Glutamatergic neuron (in vitro differentiated cells): ENCODE measurements at regions not wholly inside any gene's neighbourhood (a gene's known extent, or its start where the extent isn't known, plus 50 kb on each side); places are given as distances from the start of the nearest gene placed in this dataset.
"Not testable (repeated sequence)": the region's sequence is repeated elsewhere in the genome, so short reads cannot be mapped to it uniquely, and the experiment has no call there.

Source experiments
- DNase-seq: peaks from one replicate; pipeline ENCODE4 v3.0.0; 2022
- H3K27ac Mint-ChIP-seq: one replicate; pipeline ENCODE4 v1.8.0; 2020; ENCODE audit warnings: mild to moderate bottlenecking, mixed read lengths, inconsistent platforms; ENCODE audit not compliant: unreplicated experiment
- H3K27me3 Mint-ChIP-seq: one replicate; pipeline ENCODE4 v1.8.0; 2020; ENCODE audit warnings: mild to moderate bottlenecking, moderate library complexity, mixed read lengths, inconsistent platforms; ENCODE audit not compliant: unreplicated experiment
- H3K36me3 Mint-ChIP-seq: one replicate; pipeline ENCODE4 v1.8.0; 2020; ENCODE audit warnings: mild to moderate bottlenecking, mixed read lengths, inconsistent platforms; ENCODE audit not compliant: unreplicated experiment
- H3K4me1 Mint-ChIP-seq: one replicate; pipeline ENCODE4 v1.8.0; 2020; ENCODE audit warnings: mild to moderate bottlenecking, low read depth, mixed read lengths, inconsistent platforms; ENCODE audit not compliant: unreplicated experiment
- H3K4me3 Mint-ChIP-seq: one replicate; pipeline ENCODE4 v1.8.0; 2020; ENCODE audit warnings: mild to moderate bottlenecking, mixed read lengths, inconsistent platforms; ENCODE audit not compliant: unreplicated experiment
- H3K9me3 Mint-ChIP-seq: one replicate; pipeline ENCODE4 v1.8.0; 2020; ENCODE audit warnings: mild to moderate bottlenecking, moderate library complexity, mixed read lengths, inconsistent platforms; ENCODE audit not compliant: unreplicated experiment
- CTCF ChIP-seq: fragments of 200-600 bp; sonication (generic); IDR thresholded peaks from one replicate; pipeline ENCODE4 v1.5.0; 2021; ENCODE audit not compliant: partially characterized antibody, unreplicated experiment

- peak; percentile 90 for TF ChIP-seq CTCF
- not testable (repeated sequence) for H3K27me3 Mint-ChIP-seq, H3K36me3 Mint-ChIP-seq, H3K4me3 Mint-ChIP-seq
- peak overlapping the region; percentile 50 for H3K27ac Mint-ChIP-seq
- peak; percentile 84 for DNase-seq
- peaks cover 12% of the 10 kb centered on the region for H3K9me3 Mint-ChIP-seq
- H3K4me1 Mint-ChIP-seq: peaks cover 26% of the 10 kb centered on the region
Measured at GRCh38 chr3:75429561-75430220, 234.4 kb upstream of the FRG2C start.

GRCh38 chr3:75430406-75430805 lies 233.7 kb upstream of the FRG2C start:
- not testable (repeated sequence) for H3K27me3 Mint-ChIP-seq, H3K4me3 Mint-ChIP-seq, DNase-seq, H3K36me3 Mint-ChIP-seq, H3K27ac Mint-ChIP-seq
- Mint-ChIP-seq H3K9me3 (peaks cover 14% of the 10 kb centered on the region), H3K4me1 (peaks cover 26% of the 10 kb centered on the region)

- not testable (repeated sequence) for H3K27me3 Mint-ChIP-seq, H3K36me3 Mint-ChIP-seq
- H3K4me1 Mint-ChIP-seq: peaks cover 27% of the 10 kb centered on the region
- H3K4me3 Mint-ChIP-seq: peak overlapping the region; percentile 34
- DNase-seq: peak; percentile 37
- peak overlapping the region; percentile 25 for H3K27ac Mint-ChIP-seq
- peaks cover 14% of the 10 kb centered on the region for H3K9me3 Mint-ChIP-seq
Measured at GRCh38 chr3:75431120-75431519, 233.0 kb upstream of the FRG2C start.

- Mint-ChIP-seq H3K27ac (peak overlapping the region; percentile 82), H3K9me3 (peaks cover 14% of the 10 kb centered on the region), H3K4me1 (peaks cover 29% of the 10 kb centered on the region)
- H3K27me3 Mint-ChIP-seq, H3K4me3 Mint-ChIP-seq, H3K36me3 Mint-ChIP-seq, DNase-seq: not testable (repeated sequence)
Measured at GRCh38 chr3:75432466-75432865, 231.7 kb upstream of the FRG2C start.

GRCh38 chr3:75432885-75433284 lies 231.2 kb upstream of the FRG2C start:
- DNase-seq: peak; percentile 73
- H3K36me3 Mint-ChIP-seq, H3K27me3 Mint-ChIP-seq: not testable (repeated sequence)
- peaks cover 29% of the 10 kb centered on the region for H3K4me1 Mint-ChIP-seq
- peak overlapping the region; percentile 82 for H3K27ac Mint-ChIP-seq
- peaks cover 14% of the 10 kb centered on the region for H3K9me3 Mint-ChIP-seq
- peak overlapping the region; percentile 52 for H3K4me3 Mint-ChIP-seq

GRCh38 chr3:75433295-75433694 lies 230.8 kb upstream of the FRG2C start:
- H3K4me1 Mint-ChIP-seq: peaks cover 29% of the 10 kb centered on the region
- not testable (repeated sequence) for H3K36me3 Mint-ChIP-seq, H3K27me3 Mint-ChIP-seq, DNase-seq
- peaks cover 14% of the 10 kb centered on the region for H3K9me3 Mint-ChIP-seq
- H3K27ac Mint-ChIP-seq: peak overlapping the region; percentile 82
- H3K4me3 Mint-ChIP-seq: peak overlapping the region; percentile 90

- peaks cover 16% of the 10 kb centered on the region for H3K9me3 Mint-ChIP-seq
- not testable (repeated sequence) for H3K27me3 Mint-ChIP-seq
Measured at GRCh38 chr3:75434276-75434912, 229.7 kb upstream of the FRG2C start.

GRCh38 chr3:75434913-75435793 lies 229.0 kb upstream of the FRG2C start:
- H3K4me3 Mint-ChIP-seq: peak overlapping the region; percentile 97
- H3K27ac Mint-ChIP-seq: peak overlapping the region; percentile 100
- H3K9me3 Mint-ChIP-seq: peaks cover 16% of the 10 kb centered on the region
- DNase-seq: peak; percentile 99
- peaks cover 23% of the 10 kb centered on the region for H3K4me1 Mint-ChIP-seq
- H3K36me3 Mint-ChIP-seq, H3K27me3 Mint-ChIP-seq: not testable (repeated sequence)

More at GRCh38 chr3:75434276-75434912, 229.7 kb upstream of the FRG2C start:
- peaks cover 24% of the 10 kb centered on the region for H3K4me1 Mint-ChIP-seq
- DNase-seq: peak; percentile 72
- H3K4me3 Mint-ChIP-seq: peak overlapping the region; percentile 90
- peak overlapping the region; percentile 91 for H3K27ac Mint-ChIP-seq
- H3K36me3 Mint-ChIP-seq: not testable (repeated sequence)

GRCh38 chr3:75435794-75436400 lies 228.2 kb upstream of the FRG2C start:
- Mint-ChIP-seq H3K4me1 (peaks cover 17% of the 10 kb centered on the region), H3K9me3 (peaks cover 16% of the 10 kb centered on the region), H3K4me3 (peak overlapping the region; percentile 82)
- not testable (repeated sequence) for H3K36me3 Mint-ChIP-seq, H3K27ac Mint-ChIP-seq, H3K27me3 Mint-ChIP-seq, DNase-seq

GRCh38 chr3:75440986-75441385 lies 223.1 kb upstream of the FRG2C start:
- not testable (repeated sequence) for H3K27ac Mint-ChIP-seq, H3K4me3 Mint-ChIP-seq, DNase-seq, H3K4me1 Mint-ChIP-seq, H3K27me3 Mint-ChIP-seq, H3K9me3 Mint-ChIP-seq, H3K36me3 Mint-ChIP-seq
